SKM-1 (cell line): ENCODE measurements at regions not wholly inside any gene's neighbourhood (a gene's known extent, or its start where the extent isn't known, plus 50 kb on each side); places are given as distances from the start of the nearest gene placed in this dataset.

Source experiments
- DNase-seq: peaks from one replicate; lab custom pipeline; 2025; ENCODE audit not compliant: unreplicated experiment; lab: John Stamatoyannopoulos, UW

- DNase-seq: no peak
Measured at GRCh38 chr7:55690-56248, 136.6 kb upstream of the FAM20C start.

GRCh38 chr7:56291-56913 is 136.0 kb upstream of the FAM20C start:
- no peak for DNase-seq

- DNase-seq: no peak
Measured at GRCh38 chr7:57071-57470, 135.3 kb upstream of the FAM20C start.

- DNase-seq: no peak
Measured at GRCh38 chr7:57482-58255, 134.7 kb upstream of the FAM20C start.

GRCh38 chr7:58316-58715 is 134.1 kb upstream of the FAM20C start:
- DNase-seq: no peak

GRCh38 chr7:59079-60016 is 133.0 kb upstream of the FAM20C start:
- no peak for DNase-seq

- DNase-seq: no peak
Measured at GRCh38 chr7:60017-60675, 132.2 kb upstream of the FAM20C start.

- no peak for DNase-seq
Measured at GRCh38 chr7:60706-61105, 131.7 kb upstream of the FAM20C start.

GRCh38 chr7:61111-61510 is 131.3 kb upstream of the FAM20C start:
- DNase-seq: no peak

- no peak for DNase-seq
Measured at GRCh38 chr7:61576-62360, 130.6 kb upstream of the FAM20C start.

GRCh38 chr7:62361-63116 is 129.8 kb upstream of the FAM20C start:
- no peak for DNase-seq

- DNase-seq: no peak
Measured at GRCh38 chr7:63117-63480, 129.3 kb upstream of the FAM20C start.

- no peak for DNase-seq
Measured at GRCh38 chr7:63521-64021, 128.8 kb upstream of the FAM20C start.

GRCh38 chr7:64098-64915 is 128.1 kb upstream of the FAM20C start:
- DNase-seq: no peak

- no peak for DNase-seq
Measured at GRCh38 chr7:64916-65341, 127.4 kb upstream of the FAM20C start.

GRCh38 chr7:65554-65953 is 126.8 kb upstream of the FAM20C start:
- no peak for DNase-seq

GRCh38 chr7:66296-66695 is 126.1 kb upstream of the FAM20C start:
- no peak for DNase-seq

GRCh38 chr7:66741-67140 is 125.6 kb upstream of the FAM20C start:
- DNase-seq: no peak
